Tibial artery (tissue), 4 donors: ENCODE measurements at regions not wholly inside any gene's neighbourhood (a gene's known extent, or its start where the extent isn't known, plus 50 kb on each side); places are given as distances from the start of the nearest gene placed in this dataset.

Experiments used
- DNase-seq, 2 donors: peaks; one replicate each; pipeline ENCODE4 v3.0.0-alpha.2; 2019
- H3K27ac ChIP-seq, 2 donors: fragments of 200-600 bp; sonication (generic) in 1 of 2; 1 replicate in 1 of 2; 2 replicates in 1 of 2; pipeline ENCODE4 v1.5.1; 2018 to 2019; ENCODE audit warnings: mild to moderate bottlenecking in 1 of 2
- H3K27me3 ChIP-seq, 2 donors: fragments of 200-600 bp; sonication (generic) in 1 of 2; one replicate each; pipeline versions ENCODE4 v1.5.1 to v1.6.0; 2016 to 2019
- H3K36me3 ChIP-seq, 3 donors: fragments of 200-600 bp; sonication (generic) in 2 of 3; one replicate each; pipeline ENCODE4 v1.5.1; 2016 to 2019; ENCODE audit warnings: mild to moderate bottlenecking in 2 of 3
- H3K4me1 ChIP-seq, 4 donors: fragments of 200-600 bp; sonication (generic) in 2 of 4; 1 replicate in 3 of 4; 2 replicates in 1 of 4; pipeline ENCODE4 v1.5.1; 2016 to 2019
- H3K4me3 ChIP-seq, 2 donors: fragments of 200-600 bp; sonication (generic) in 1 of 2; 1 replicate in 1 of 2; 2 replicates in 1 of 2; pipeline ENCODE4 v1.5.1; 2018 to 2019; ENCODE audit warnings: mild to moderate bottlenecking in 2 of 2
- H3K9me3 ChIP-seq, 3 donors: fragments of 200-600 bp; sonication (generic) in 1 of 3; one replicate each; pipeline ENCODE4 v1.5.1; 2016 to 2019
- CTCF ChIP-seq, 2 experiments: fragments of 200-600 bp in 1 of 2; fragments of 450-650 bp in 1 of 2; IDR thresholded peaks; one replicate each; pipeline ENCODE4 v1.5.1; 2017 to 2019; ENCODE audit warnings: antibody characterized with exemption in 2 of 2, mild to moderate bottlenecking in 1 of 2, moderate library complexity in 1 of 2
- intact Hi-C: fragments of 100-400 bp; cut with DNase I; formaldehyde crosslinking; loops from one replicate; pipeline ENCODE4 v1.15.0; 2023; ENCODE audit warnings: low total_unique reads

GRCh38 chr4:12703036-12703435, 781.1 kb downstream of the RAB28 start:
- intact Hi-C loops: no loop called here
- DNase-seq: no peak

DNA sequence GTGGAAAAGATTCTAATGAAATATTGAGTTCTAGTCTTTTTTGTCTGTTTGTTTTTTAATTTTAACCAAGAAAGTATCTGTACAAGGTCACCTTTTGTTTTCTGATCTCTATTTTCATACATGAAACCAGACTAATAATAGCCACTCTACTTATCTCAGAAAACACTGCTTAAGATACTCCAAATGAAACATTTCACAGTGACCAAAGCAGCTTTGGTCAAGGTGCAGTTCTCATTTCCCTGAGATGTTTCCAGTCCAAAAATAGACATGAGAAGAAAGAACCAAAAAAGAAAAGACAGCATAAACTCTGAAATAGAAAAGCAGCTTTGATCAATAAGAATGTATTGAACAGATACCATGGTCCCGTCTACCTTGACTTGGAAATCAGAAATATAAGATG, 782.8 kb downstream of the RAB28 start:
- H3K4me3 ChIP-seq: no peak overlapping the region
- H3K27me3 ChIP-seq: no peaks in the 10 kb centered on the region
- no peak overlapping the region for H3K27ac ChIP-seq
- H3K4me1 ChIP-seq: no peaks in the 10 kb centered on the region
- intact Hi-C loops: no loop called here
- no peak for TF ChIP-seq CTCF (IDR thresholded peaks at IDR 0.05)
- no peaks in the 10 kb centered on the region for H3K9me3 ChIP-seq
- no peak for DNase-seq
- H3K36me3 ChIP-seq: no peaks in the 10 kb centered on the region

More at GRCh38 chr4:12703036-12703435, 781.1 kb downstream of the RAB28 start:
- Histone ChIP-seq H3K4me1 (no peaks in the 10 kb centered on the region), H3K27ac (no peak overlapping the region), H3K36me3 (no peaks in the 10 kb centered on the region), H3K27me3 (no peaks in the 10 kb centered on the region), H3K9me3 (no peaks in the 10 kb centered on the region), H3K4me3 (no peak overlapping the region)
- no peak for TF ChIP-seq CTCF (IDR thresholded peaks at IDR 0.05)

DNA sequence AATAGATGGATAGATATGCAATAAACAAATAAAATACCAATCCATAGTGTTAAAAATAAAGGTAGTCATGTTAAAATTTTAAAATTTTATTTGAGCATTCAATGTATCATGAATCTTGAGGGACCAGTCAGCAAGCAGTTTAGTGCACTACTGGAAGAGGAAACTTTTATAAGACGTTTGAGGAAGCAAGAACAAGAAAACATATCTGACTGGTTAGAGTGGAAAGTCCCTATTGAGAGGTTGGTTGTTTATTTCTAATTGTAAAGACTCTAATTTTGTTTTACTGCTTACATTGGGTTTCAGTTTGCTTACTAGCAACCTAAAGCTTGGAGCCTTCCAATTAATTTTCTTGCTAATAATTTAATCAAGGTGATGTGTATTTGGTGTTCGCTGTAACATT, 786.2 kb downstream of the RAB28 start:
- DNase-seq: no peak
- Histone ChIP-seq H3K9me3 (no peaks in the 10 kb centered on the region), H3K27me3 (no peaks in the 10 kb centered on the region), H3K4me3 (no peak overlapping the region), H3K27ac (no peak overlapping the region), H3K4me1 (no peaks in the 10 kb centered on the region), H3K36me3 (no peaks in the 10 kb centered on the region)
- no peak for TF ChIP-seq CTCF (IDR thresholded peaks at IDR 0.05)
- intact Hi-C loops: no loop called here

- no peak for TF ChIP-seq CTCF (IDR thresholded peaks at IDR 0.05)
- Histone ChIP-seq H3K4me3 (no peak overlapping the region), H3K27ac (no peak overlapping the region), H3K27me3 (no peaks in the 10 kb centered on the region), H3K4me1 (no peaks in the 10 kb centered on the region), H3K9me3 (no peaks in the 10 kb centered on the region), H3K36me3 (no peaks in the 10 kb centered on the region)
- no peak for DNase-seq
- intact Hi-C loops: no loop called here
Observed at GRCh38 chr4:12692815-12693214, 791.3 kb downstream of the RAB28 start.

DNA sequence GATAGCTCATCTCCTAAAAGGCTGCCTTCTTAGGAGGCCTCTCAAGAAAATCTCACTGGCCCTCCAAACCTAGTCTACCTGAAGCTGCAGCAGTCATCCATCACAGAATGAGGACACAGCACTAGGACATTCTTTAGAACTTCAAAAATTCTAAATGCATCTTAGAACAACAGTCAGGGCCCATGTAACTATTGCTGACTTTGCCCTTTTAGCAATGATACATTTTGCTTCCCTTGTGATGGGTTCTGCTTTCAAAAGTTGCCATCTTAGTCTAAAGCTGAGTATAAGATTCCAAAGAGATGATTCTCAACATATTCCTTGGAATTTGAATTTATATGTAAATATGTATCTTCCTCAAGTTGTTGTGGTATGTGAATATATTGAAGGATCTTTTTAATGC, 793.0 kb downstream of the RAB28 start:
- H3K27ac ChIP-seq: no peak overlapping the region
- H3K36me3 ChIP-seq: no peaks in the 10 kb centered on the region
- H3K4me1 ChIP-seq: no peaks in the 10 kb centered on the region
- DNase-seq: no peak
- intact Hi-C loops: no loop called here
- H3K27me3 ChIP-seq: no peaks in the 10 kb centered on the region
- H3K9me3 ChIP-seq: no peaks in the 10 kb centered on the region
- no peak for TF ChIP-seq CTCF (IDR thresholded peaks at IDR 0.05)
- H3K4me3 ChIP-seq: no peak overlapping the region

GRCh38 chr4:12689457-12689856, 794.7 kb downstream of the RAB28 start:
- Histone ChIP-seq H3K4me3 (no peak overlapping the region), H3K36me3 (no peaks in the 10 kb centered on the region), H3K9me3 (no peaks in the 10 kb centered on the region), H3K4me1 (no peaks in the 10 kb centered on the region), H3K27me3 (no peaks in the 10 kb centered on the region), H3K27ac (no peak overlapping the region)
- TF ChIP-seq CTCF (IDR thresholded peaks at IDR 0.05): no peak
- intact Hi-C loops: no loop called here
- DNase-seq: no peak
